ENCODE measurements at regions not wholly inside any gene's neighbourhood (a gene's known extent, or its start where the extent isn't known, plus 50 kb on each side); places are given as distances from the start of the nearest gene placed in this dataset.
"Not testable (repeated sequence)": the region's sequence is repeated elsewhere in the genome, so short reads cannot be mapped to it uniquely, and the experiment has no call there.

DNA sequence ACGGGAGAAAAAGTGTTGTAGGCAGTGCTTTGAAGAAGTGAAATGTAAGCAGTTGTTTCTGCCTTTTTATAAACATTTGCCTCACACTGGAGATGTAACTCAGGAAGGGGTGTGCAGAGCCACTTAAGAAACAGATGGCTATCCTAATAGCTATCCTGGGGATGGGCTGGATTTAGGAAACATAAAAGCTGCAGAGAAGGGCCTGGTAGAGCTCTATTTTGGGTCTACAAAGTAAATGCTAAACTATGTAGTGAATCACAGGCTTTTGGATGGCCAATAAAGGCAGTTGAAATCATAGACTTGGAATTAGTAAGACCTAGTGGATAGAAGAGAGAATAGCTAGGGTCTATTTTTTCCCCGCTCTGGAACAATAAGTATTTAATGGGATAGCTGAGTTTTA lies 79.9 kb upstream of the AGR3 start:
- Histone ChIP-seq H4K20me1 (ENCODE audit: insufficient read depth) (no peaks in the 10 kb centered on the region), H3K4me1 (ENCODE audit: insufficient read depth) (peaks cover 25% of the 10 kb centered on the region), H3F3A (ENCODE audit: insufficient read depth) (peaks cover 25% of the 10 kb centered on the region), H3K27me3 (replicated peaks; ENCODE audit: insufficient read depth) (no peaks in the 10 kb centered on the region), H3K9me3 (ENCODE audit: low read depth) (no peaks in the 10 kb centered on the region), H3K9ac (peak overlapping the region; percentile 19; the same call in 1 of the 2 replicates), H3K79me2 (ENCODE audit: insufficient read depth) (no peaks in the 10 kb centered on the region), H3K4me3 (peak overlapping the region; percentile 34; the same call in 1 of the 2 replicates), H3K27ac (peak overlapping the region; percentile 52), H3K9me2 (ENCODE audit: insufficient read depth) (no peaks in the 10 kb centered on the region), H3K36me3 (ENCODE audit: low read depth) (no peaks in the 10 kb centered on the region), H3K4me2 (ENCODE audit: unreplicated experiment) (peak overlapping the region; percentile 69), H2AFZ (peak overlapping the region; percentile 33)
- peak; percentile 78 for DNase-seq
- TF ChIP-seq EZH2phosphoT487 (IDR thresholded peaks at IDR 0.05; ENCODE audit: insufficient read depth, low read depth) = no peak
- no peak for TF ChIP-seq EZH2 (IDR thresholded peaks at IDR 0.05; ENCODE audit: insufficient read depth, poor library complexity, severe bottlenecking)
- in situ Hi-C loops (cut with MboI) = no loop called here
- 16% methylated on average over 2 of the region's 2 CpGs for WGBS, 2 experiments (ENCODE audit: low coverage in 1 of 2, low lambda C conversion rate in 2 of 2, missing lambda C conversion rate in 2 of 2)

DNA sequence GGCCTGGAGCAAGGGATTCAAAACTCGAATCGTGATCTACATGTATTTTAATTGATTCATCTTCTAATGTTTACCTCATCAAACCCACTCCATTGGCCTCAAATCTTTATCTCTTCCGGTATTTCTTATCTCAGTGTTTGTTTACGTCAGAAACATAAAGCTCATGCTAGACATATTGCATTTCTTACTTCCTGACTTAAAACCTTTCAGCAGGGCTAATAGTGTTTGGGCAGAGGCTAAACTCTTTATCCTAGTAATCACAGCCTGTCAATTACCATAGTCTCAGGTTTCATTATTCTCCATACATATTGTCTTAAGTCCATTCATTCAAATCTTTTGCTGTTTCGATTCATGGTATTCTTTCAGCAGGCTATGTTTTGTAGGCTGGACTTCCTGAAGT lies 81.3 kb upstream of the AGR3 start:
- Histone ChIP-seq H3K27ac (no peak overlapping the region), H3K4me2 (ENCODE audit: unreplicated experiment) (no peak overlapping the region), H4K20me1 (ENCODE audit: insufficient read depth) (no peaks in the 10 kb centered on the region), H3K27me3 (replicated peaks; ENCODE audit: insufficient read depth) (no peaks in the 10 kb centered on the region), H2AFZ (no peak overlapping the region), H3K9ac (no peak overlapping the region), H3K79me2 (ENCODE audit: insufficient read depth) (no peaks in the 10 kb centered on the region), H3K9me3 (ENCODE audit: low read depth) (no peaks in the 10 kb centered on the region), H3K9me2 (ENCODE audit: insufficient read depth) (no peaks in the 10 kb centered on the region), H3K4me1 (ENCODE audit: insufficient read depth) (peaks cover 39% of the 10 kb centered on the region), H3K36me3 (ENCODE audit: low read depth) (no peaks in the 10 kb centered on the region), H3K4me3 (no peak overlapping the region), H3F3A (ENCODE audit: insufficient read depth) (peaks cover 33% of the 10 kb centered on the region)
- WGBS, 2 experiments (ENCODE audit: low coverage in 1 of 2, low lambda C conversion rate in 2 of 2, missing lambda C conversion rate in 2 of 2) = 96 to 98% methylated on average over 5 of the region's 5 CpGs
- no peak for DNase-seq
- TF ChIP-seq EZH2phosphoT487 (IDR thresholded peaks at IDR 0.05; ENCODE audit: insufficient read depth, low read depth) = no peak
- no peak for TF ChIP-seq EZH2 (IDR thresholded peaks at IDR 0.05; ENCODE audit: insufficient read depth, poor library complexity, severe bottlenecking)
- in situ Hi-C loops (cut with MboI) = no loop called here

DNA sequence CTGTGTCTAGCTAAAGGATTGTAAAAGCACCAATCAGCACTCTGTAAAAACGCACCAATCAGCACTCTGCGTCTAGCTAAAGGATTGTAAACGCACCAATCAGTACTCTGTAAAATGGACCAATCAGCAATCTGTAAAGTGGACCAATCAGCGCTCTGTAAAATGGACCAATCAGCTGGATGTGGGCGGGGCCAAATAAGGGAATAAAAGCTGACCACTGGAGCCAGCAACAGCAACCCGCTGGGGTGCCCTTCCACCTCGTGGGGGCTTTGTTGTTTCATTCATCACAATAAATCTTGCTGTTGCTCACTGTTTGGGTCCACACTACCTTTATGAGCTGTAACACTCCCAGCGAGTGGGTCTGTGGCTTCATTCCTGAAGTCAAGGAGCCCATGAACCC lies 83.9 kb upstream of the AGR3 start:
- H3F3A ChIP-seq (ENCODE audit: insufficient read depth) = peaks cover 26% of the 10 kb centered on the region
- H2AFZ ChIP-seq; H3K36me3 ChIP-seq (ENCODE audit: low read depth); H4K20me1 ChIP-seq (ENCODE audit: insufficient read depth); H3K4me3 ChIP-seq; H3K27ac ChIP-seq; in situ Hi-C loops (cut with MboI); H3K9ac ChIP-seq; H3K4me2 ChIP-seq (ENCODE audit: unreplicated experiment); H3K27me3 ChIP-seq (replicated peaks; ENCODE audit: insufficient read depth); H3K79me2 ChIP-seq (ENCODE audit: insufficient read depth); DNase-seq; H3K9me2 ChIP-seq (ENCODE audit: insufficient read depth); H3K9me3 ChIP-seq (ENCODE audit: low read depth): not testable (repeated sequence)
- WGBS, 2 experiments (ENCODE audit: low coverage in 1 of 2, low lambda C conversion rate in 2 of 2, missing lambda C conversion rate in 2 of 2) = 79 to 85% methylated on average over 8 of the region's 8 CpGs
- peaks cover 30% of the 10 kb centered on the region for H3K4me1 ChIP-seq (ENCODE audit: insufficient read depth)

DNA sequence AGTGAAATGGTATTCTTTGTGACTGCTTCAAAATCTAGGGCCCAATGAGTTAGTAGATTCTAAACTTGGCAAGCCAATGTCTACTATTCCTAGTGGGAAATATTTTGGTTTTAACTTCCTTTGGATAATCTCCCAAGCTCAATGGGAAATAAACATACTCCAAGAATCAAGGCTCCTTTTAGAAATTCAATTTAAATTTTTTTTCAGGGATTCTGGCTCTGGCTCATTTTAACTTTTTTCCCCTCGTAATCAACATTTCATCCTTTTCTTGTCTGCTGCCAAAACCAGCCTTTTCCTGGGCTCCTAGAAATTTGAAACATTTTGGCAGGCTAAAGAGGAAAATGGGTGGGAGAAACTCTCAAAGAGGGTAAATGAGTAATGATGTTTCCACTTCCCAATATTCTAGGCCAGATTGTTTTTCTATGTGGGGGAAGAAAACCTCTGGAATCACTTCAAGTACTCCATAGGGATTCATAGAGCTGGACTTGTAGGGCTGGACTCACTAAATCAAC lies 85.6 kb upstream of the AGR3 start:
- Histone ChIP-seq H3F3A (ENCODE audit: insufficient read depth) (peaks cover 11% of the 10 kb centered on the region), H3K27me3 (replicated peaks; ENCODE audit: insufficient read depth) (no peaks in the 10 kb centered on the region), H3K9ac (no peak overlapping the region), H3K27ac (peak overlapping the region; percentile 6; the same call in 1 of the 2 replicates), H3K4me1 (ENCODE audit: insufficient read depth) (peaks cover 14% of the 10 kb centered on the region), H3K9me3 (ENCODE audit: low read depth) (no peaks in the 10 kb centered on the region), H3K36me3 (ENCODE audit: low read depth) (no peaks in the 10 kb centered on the region), H3K79me2 (ENCODE audit: insufficient read depth) (no peaks in the 10 kb centered on the region), H3K4me3 (no peak overlapping the region), H3K4me2 (ENCODE audit: unreplicated experiment) (peak overlapping the region; percentile 19), H3K9me2 (ENCODE audit: insufficient read depth) (no peaks in the 10 kb centered on the region), H4K20me1 (ENCODE audit: insufficient read depth) (no peaks in the 10 kb centered on the region), H2AFZ (no peak overlapping the region)
- DNase-seq = peak; percentile 51
- TF ChIP-seq EZH2 (IDR thresholded peaks at IDR 0.05; ENCODE audit: insufficient read depth, poor library complexity, severe bottlenecking) = no peak
- no peak for TF ChIP-seq EZH2phosphoT487 (IDR thresholded peaks at IDR 0.05; ENCODE audit: insufficient read depth, low read depth)
- in situ Hi-C loops (cut with MboI) = no loop called here
- 4 to 6% methylated on average over 1 of the region's 1 CpG for WGBS, 2 experiments (ENCODE audit: low coverage in 1 of 2, low lambda C conversion rate in 2 of 2, missing lambda C conversion rate in 2 of 2)
